WTC11 (cell line): ENCODE measurements at regions not wholly inside any gene's neighbourhood (a gene's known extent, or its start where the extent isn't known, plus 50 kb on each side); places are given as distances from the start of the nearest gene placed in this dataset.

Experiments used
- ATAC-seq: fragments of 200-7000 bp; cut with Tn5 transposase; 2 replicates; pipeline ENCODE4 v1.10.0; 2021; ENCODE audit warnings: mild to moderate bottlenecking, moderate library complexity
- CTCF ChIA-PET: fragments of 300-600 bp; sonication (Branson Sonifier 250); formaldehyde crosslinking; loops from one replicate; lab custom pipeline; 2021; ENCODE audit warnings: antibody characterized with exemption; lab: Charles Lee
- POLR2A ChIA-PET: fragments of 350-600 bp; sonication (Branson Sonifier 250); formaldehyde crosslinking; loops from one replicate; lab custom pipeline; 2021; ENCODE audit warnings: antibody characterized with exemption; lab: Charles Lee
- DNase-seq: peaks from one replicate; pipeline ENCODE4 v3.0.0; 2021; ENCODE audit warnings: low spot score
- H3K27ac Mint-ChIP-seq: 2 replicates; pipeline ENCODE4 v1.8.0; 2021; ENCODE audit warnings: mixed read lengths
- H3K27me3 Mint-ChIP-seq: 2 replicates; pipeline ENCODE4 v1.8.0; 2021; ENCODE audit warnings: low read depth, mild to moderate bottlenecking, moderate library complexity, mixed read lengths
- H3K36me3 Mint-ChIP-seq: 2 replicates; pipeline ENCODE4 v1.8.0; 2021; ENCODE audit warnings: mixed read lengths
- H3K4me1 Mint-ChIP-seq: 2 replicates; pipeline ENCODE4 v1.8.0; 2022; ENCODE audit warnings: mixed read lengths
- H3K4me3 Mint-ChIP-seq: 2 replicates; pipeline ENCODE4 v1.8.0; 2021; ENCODE audit warnings: mild to moderate bottlenecking, moderate library complexity, mixed read lengths
- H3K9me3 Mint-ChIP-seq: 2 replicates; pipeline ENCODE4 v1.8.0; 2021; ENCODE audit warnings: mixed read lengths
- ATF1 ChIP-seq: sonication (generic); formaldehyde crosslinking; IDR thresholded peaks from 2 replicates; pipeline ENCODE4 v1.8.1; 2023; ENCODE audit warnings: mild to moderate bottlenecking, moderate library complexity, missing genetic modification reagents
- ELF4 ChIP-seq: sonication (generic); formaldehyde crosslinking; IDR thresholded peaks from 2 replicates; pipeline ENCODE4 v1.8.1; 2022; ENCODE audit warnings: low read depth, mild to moderate bottlenecking, moderate library complexity, missing genetic modification reagents
- EMX1 ChIP-seq: fragments of 250-450 bp; sonication (Bioruptor Pico); IDR thresholded peaks from 2 replicates; pipeline ENCODE4 v1.8.0; 2021; ENCODE audit warnings: mild to moderate bottlenecking
- ESRRA ChIP-seq: sonication (generic); formaldehyde crosslinking; IDR thresholded peaks from 2 replicates; pipeline ENCODE4 v1.8.1; 2022; ENCODE audit warnings: mild to moderate bottlenecking, missing genetic modification reagents, borderline replicate concordance
- GRHL2 ChIP-seq: fragments of 250-450 bp; sonication (Bioruptor Pico); IDR thresholded peaks from 2 replicates; pipeline ENCODE4 v1.8.0; 2022; ENCODE audit warnings: mild to moderate bottlenecking, moderate library complexity; ENCODE audit not compliant: insufficient replicate concordance, severe bottlenecking
- JAZF1 ChIP-seq: fragments of 250-450 bp; sonication (Bioruptor Pico); IDR thresholded peaks from 2 replicates; pipeline ENCODE4 v1.9.0; 2021; ENCODE audit warnings: moderate library complexity, mild to moderate bottlenecking, inconsistent platforms
- JUN ChIP-seq: sonication (generic); formaldehyde crosslinking; IDR thresholded peaks from 2 replicates; pipeline ENCODE4 v1.8.0; 2023; ENCODE audit warnings: mild to moderate bottlenecking, missing genetic modification reagents
- NFYB ChIP-seq: sonication (generic); formaldehyde crosslinking; conservative IDR thresholded peaks from 2 replicates; pipeline ENCODE4 v1.8.0; 2022; ENCODE audit warnings: low read depth, missing genetic modification reagents
- OVOL2 ChIP-seq: fragments of 250-450 bp; sonication (Bioruptor Pico); IDR thresholded peaks from 2 replicates; pipeline ENCODE4 v1.9.0; 2021; ENCODE audit warnings: mild to moderate bottlenecking, borderline replicate concordance
- SMAD3 ChIP-seq: sonication (generic); formaldehyde crosslinking; IDR thresholded peaks from 2 replicates; pipeline ENCODE4 v1.8.0; 2022; ENCODE audit warnings: missing genetic modification reagents, mild to moderate bottlenecking, borderline replicate concordance
- SOX15 ChIP-seq: fragments of 250-450 bp; sonication (Bioruptor Pico); IDR thresholded peaks from 2 replicates; pipeline ENCODE4 v1.9.0; 2021; ENCODE audit warnings: mild to moderate bottlenecking
- TEAD4 ChIP-seq: sonication (generic); formaldehyde crosslinking; IDR thresholded peaks from 2 replicates; pipeline ENCODE4 v1.8.0; 2022; ENCODE audit warnings: mild to moderate bottlenecking, missing genetic modification reagents
- TP53 ChIP-seq: sonication (generic); formaldehyde crosslinking; IDR thresholded peaks from 2 replicates; pipeline ENCODE4 v1.8.1; 2023; ENCODE audit warnings: mild to moderate bottlenecking, missing genetic modification reagents
- ZNF138 ChIP-seq: sonication (generic); formaldehyde crosslinking; conservative IDR thresholded peaks from 2 replicates; pipeline ENCODE4 v1.8.1; 2022; ENCODE audit warnings: mild to moderate bottlenecking, moderate library complexity, missing genetic modification reagents
- ZNF219 ChIP-seq: sonication (generic); formaldehyde crosslinking; IDR thresholded peaks from 2 replicates; pipeline ENCODE4 v1.8.0; 2023; ENCODE audit warnings: missing genetic modification reagents, mild to moderate bottlenecking, borderline replicate concordance
- ZNF263 ChIP-seq: sonication (generic); formaldehyde crosslinking; IDR thresholded peaks from 2 replicates; pipeline ENCODE4 v1.8.1; 2022; ENCODE audit warnings: low read depth, mild to moderate bottlenecking, moderate library complexity, missing genetic modification reagents
- TF ChIP-seq, protein P1 (sequence below): sonication (generic); formaldehyde crosslinking; IDR thresholded peaks from 2 replicates; pipeline ENCODE4 v1.8.0; 2022; ENCODE audit warnings: mild to moderate bottlenecking, missing genetic modification reagents
- TF ChIP-seq, protein P2 (sequence below): sonication (generic); formaldehyde crosslinking; IDR thresholded peaks from 2 replicates; pipeline ENCODE4 v1.8.1; 2022; ENCODE audit warnings: low read depth, mild to moderate bottlenecking, moderate library complexity, missing genetic modification reagents, borderline replicate concordance
- TF ChIP-seq, protein P3 (sequence below): sonication (generic); formaldehyde crosslinking; IDR thresholded peaks from 2 replicates; pipeline ENCODE4 v1.8.1; 2023; ENCODE audit warnings: mild to moderate bottlenecking, missing genetic modification reagents
- TF ChIP-seq, protein P4 (sequence below): fragments of 200-600 bp; IDR thresholded peaks from 2 replicates; pipeline ENCODE4 v1.8.0; 2022; ENCODE audit warnings: antibody characterized with exemption
- TF ChIP-seq, protein P5 (sequence below): sonication (generic); formaldehyde crosslinking; IDR thresholded peaks from 2 replicates; pipeline ENCODE4 v1.8.1; 2023; ENCODE audit warnings: mild to moderate bottlenecking, moderate library complexity, missing genetic modification reagents
- TF ChIP-seq, protein P6 (sequence below): sonication (generic); formaldehyde crosslinking; IDR thresholded peaks from 2 replicates; pipeline ENCODE4 v1.8.0; 2023; ENCODE audit warnings: missing genetic modification reagents
- TF ChIP-seq, protein P7 (sequence below): sonication (generic); formaldehyde crosslinking; IDR thresholded peaks from 2 replicates; pipeline ENCODE4 v1.8.1; 2023; ENCODE audit warnings: mild to moderate bottlenecking, missing genetic modification reagents, moderate library complexity

DNA sequence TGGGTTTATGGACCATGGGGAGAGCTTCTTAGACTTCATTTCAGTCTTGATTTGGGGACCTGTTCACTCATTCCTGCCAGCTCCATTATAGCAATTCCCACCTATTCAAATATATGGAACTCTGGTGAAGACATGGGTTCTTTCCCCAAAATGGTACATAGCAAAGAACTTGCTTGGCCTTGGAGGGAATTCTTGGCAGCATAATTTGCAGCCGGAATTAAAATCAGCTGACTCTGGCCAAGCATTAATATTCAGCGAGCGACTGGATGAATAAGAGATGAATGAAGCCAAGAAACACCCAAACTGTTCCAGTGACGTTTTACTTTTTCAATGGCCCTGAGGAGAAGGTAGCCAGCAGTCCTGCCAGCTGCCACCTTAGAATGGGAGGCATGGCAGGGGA lies 88.4 kb upstream of the SOX1 start:
- Mint-ChIP-seq H3K4me3 (no peak overlapping the region), H3K27me3 (peaks cover 12% of the 10 kb centered on the region)
- TF ChIP-seq NFYB (CRISPR knock-in tag) (no peak), EMX1 (CRISPR knock-in tag) (no peak), ESRRA (no peak), SMAD3 (CRISPR knock-in tag) (no peak), TP53 (CRISPR knock-in tag) (no peak), ZNF138 (CRISPR knock-in tag) (no peak), GRHL2 (no peak), TEAD4 (CRISPR knock-in tag) (no peak), ZNF263 (CRISPR knock-in tag) (no peak), OVOL2 (no peak)
- TF ChIP-seq, protein P1, sequence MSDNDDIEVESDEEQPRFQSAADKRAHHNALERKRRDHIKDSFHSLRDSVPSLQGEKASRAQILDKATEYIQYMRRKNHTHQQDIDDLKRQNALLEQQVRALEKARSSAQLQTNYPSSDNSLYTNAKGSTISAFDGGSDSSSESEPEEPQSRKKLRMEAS (CRISPR knock-in tag), result no peak
- TF ChIP-seq, protein P2, sequence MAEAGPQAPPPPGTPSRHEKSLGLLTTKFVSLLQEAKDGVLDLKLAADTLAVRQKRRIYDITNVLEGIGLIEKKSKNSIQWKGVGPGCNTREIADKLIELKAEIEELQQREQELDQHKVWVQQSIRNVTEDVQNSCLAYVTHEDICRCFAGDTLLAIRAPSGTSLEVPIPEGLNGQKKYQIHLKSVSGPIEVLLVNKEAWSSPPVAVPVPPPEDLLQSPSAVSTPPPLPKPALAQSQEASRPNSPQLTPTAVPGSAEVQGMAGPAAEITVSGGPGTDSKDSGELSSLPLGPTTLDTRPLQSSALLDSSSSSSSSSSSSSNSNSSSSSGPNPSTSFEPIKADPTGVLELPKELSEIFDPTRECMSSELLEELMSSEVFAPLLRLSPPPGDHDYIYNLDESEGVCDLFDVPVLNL, result no peak
- TF ChIP-seq, protein P3, sequence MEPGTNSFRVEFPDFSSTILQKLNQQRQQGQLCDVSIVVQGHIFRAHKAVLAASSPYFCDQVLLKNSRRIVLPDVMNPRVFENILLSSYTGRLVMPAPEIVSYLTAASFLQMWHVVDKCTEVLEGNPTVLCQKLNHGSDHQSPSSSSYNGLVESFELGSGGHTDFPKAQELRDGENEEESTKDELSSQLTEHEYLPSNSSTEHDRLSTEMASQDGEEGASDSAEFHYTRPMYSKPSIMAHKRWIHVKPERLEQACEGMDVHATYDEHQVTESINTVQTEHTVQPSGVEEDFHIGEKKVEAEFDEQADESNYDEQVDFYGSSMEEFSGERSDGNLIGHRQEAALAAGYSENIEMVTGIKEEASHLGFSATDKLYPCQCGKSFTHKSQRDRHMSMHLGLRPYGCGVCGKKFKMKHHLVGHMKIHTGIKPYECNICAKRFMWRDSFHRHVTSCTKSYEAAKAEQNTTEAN (CRISPR knock-in tag), result no peak
- TF ChIP-seq, protein P4, sequence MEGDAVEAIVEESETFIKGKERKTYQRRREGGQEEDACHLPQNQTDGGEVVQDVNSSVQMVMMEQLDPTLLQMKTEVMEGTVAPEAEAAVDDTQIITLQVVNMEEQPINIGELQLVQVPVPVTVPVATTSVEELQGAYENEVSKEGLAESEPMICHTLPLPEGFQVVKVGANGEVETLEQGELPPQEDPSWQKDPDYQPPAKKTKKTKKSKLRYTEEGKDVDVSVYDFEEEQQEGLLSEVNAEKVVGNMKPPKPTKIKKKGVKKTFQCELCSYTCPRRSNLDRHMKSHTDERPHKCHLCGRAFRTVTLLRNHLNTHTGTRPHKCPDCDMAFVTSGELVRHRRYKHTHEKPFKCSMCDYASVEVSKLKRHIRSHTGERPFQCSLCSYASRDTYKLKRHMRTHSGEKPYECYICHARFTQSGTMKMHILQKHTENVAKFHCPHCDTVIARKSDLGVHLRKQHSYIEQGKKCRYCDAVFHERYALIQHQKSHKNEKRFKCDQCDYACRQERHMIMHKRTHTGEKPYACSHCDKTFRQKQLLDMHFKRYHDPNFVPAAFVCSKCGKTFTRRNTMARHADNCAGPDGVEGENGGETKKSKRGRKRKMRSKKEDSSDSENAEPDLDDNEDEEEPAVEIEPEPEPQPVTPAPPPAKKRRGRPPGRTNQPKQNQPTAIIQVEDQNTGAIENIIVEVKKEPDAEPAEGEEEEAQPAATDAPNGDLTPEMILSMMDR, result no peak
- TF ChIP-seq, all 79 proteins: peak for 0
- Mint-ChIP-seq H3K36me3 (peaks cover 10% of the 10 kb centered on the region; the same call in 1 of the 2 replicates), H3K4me1 (peaks cover 10% of the 10 kb centered on the region), H3K27ac (no peak overlapping the region), H3K9me3 (peaks cover 15% of the 10 kb centered on the region)
- ATAC-seq (no peak), DNase-seq (no peak)
- CTCF ChIA-PET, result no interaction called here
- POLR2A ChIA-PET, result no interaction called here

DNA sequence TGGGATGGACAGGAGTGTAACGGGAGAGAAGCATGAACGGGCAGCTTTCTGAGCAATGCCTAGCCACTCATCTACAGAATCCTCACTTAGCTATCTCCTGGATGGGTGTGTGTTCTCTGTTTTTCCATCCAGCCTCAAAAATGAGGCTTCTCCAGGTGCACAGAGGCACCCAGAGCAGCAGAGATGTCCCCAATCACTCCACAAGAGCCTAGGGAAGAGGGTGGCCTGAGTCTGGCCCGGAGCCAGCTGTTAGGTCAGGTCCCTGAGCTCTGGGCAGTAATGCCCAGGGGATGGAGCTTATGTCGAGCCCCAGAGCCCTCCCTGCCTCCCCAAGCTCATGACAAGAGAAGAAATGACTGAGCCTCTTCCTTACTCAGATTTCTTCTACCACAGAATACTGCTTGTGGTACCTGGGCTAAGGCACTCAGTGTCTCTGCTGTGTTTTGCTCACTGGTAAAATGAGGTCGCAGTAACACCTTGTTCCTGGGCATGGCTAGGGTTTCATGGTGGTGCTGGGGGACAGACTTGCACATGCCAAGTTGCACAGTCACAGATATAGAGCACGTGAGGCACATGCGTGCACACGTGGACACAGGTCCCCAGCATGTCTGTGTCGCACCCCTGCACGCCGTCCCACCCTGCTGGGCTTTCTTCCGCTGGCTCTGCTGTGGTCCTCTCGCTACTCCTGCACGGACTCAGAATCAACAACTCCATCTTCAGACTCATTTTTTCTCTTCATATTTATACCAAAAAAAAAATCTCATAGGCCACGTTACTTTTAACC lies 86.6 kb upstream of the SOX1 start:
- Mint-ChIP-seq H3K27ac (no peak overlapping the region), H3K4me1 (no peaks in the 10 kb centered on the region), H3K36me3 (no peaks in the 10 kb centered on the region; the same call in 1 of the 2 replicates), H3K27me3 (peaks cover 4% of the 10 kb centered on the region), H3K9me3 (peaks cover 20% of the 10 kb centered on the region), H3K4me3 (no peak overlapping the region)
- POLR2A ChIA-PET, result no interaction called here
- ATAC-seq (no peak), DNase-seq (no peak)
- CTCF ChIA-PET, result no interaction called here
- TF ChIP-seq ATF1 (CRISPR knock-in tag) (no peak), ELF4 (CRISPR knock-in tag) (no peak), SMAD3 (CRISPR knock-in tag) (no peak), ZNF219 (CRISPR knock-in tag) (no peak), JUN (no peak), SOX15 (CRISPR knock-in tag) (no peak), JAZF1 (no peak), ZNF138 (CRISPR knock-in tag) (no peak)
- TF ChIP-seq, protein P5, sequence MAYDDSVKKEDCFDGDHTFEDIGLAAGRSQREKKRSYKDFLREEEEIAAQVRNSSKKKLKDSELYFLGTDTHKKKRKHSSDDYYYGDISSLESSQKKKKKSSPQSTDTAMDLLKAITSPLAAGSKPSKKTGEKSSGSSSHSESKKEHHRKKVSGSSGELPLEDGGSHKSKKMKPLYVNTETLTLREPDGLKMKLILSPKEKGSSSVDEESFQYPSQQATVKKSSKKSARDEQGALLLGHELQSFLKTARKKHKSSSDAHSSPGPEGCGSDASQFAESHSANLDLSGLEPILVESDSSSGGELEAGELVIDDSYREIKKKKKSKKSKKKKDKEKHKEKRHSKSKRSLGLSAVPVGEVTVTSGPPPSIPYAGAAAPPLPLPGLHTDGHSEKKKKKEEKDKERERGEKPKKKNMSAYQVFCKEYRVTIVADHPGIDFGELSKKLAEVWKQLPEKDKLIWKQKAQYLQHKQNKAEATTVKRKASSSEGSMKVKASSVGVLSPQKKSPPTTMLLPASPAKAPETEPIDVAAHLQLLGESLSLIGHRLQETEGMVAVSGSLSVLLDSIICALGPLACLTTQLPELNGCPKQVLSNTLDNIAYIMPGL, result no peak
- TF ChIP-seq, protein P4, result no peak
- TF ChIP-seq, protein P6, sequence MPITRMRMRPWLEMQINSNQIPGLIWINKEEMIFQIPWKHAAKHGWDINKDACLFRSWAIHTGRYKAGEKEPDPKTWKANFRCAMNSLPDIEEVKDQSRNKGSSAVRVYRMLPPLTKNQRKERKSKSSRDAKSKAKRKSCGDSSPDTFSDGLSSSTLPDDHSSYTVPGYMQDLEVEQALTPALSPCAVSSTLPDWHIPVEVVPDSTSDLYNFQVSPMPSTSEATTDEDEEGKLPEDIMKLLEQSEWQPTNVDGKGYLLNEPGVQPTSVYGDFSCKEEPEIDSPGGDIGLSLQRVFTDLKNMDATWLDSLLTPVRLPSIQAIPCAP, result no peak
- TF ChIP-seq, protein P7, sequence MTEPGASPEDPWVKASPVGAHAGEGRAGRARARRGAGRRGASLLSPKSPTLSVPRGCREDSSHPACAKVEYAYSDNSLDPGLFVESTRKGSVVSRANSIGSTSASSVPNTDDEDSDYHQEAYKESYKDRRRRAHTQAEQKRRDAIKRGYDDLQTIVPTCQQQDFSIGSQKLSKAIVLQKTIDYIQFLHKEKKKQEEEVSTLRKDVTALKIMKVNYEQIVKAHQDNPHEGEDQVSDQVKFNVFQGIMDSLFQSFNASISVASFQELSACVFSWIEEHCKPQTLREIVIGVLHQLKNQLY, result no peak
